Liver (tissue), 8 donors: ENCODE measurements at regions not wholly inside any gene's neighbourhood (a gene's known extent, or its start where the extent isn't known, plus 50 kb on each side); places are given as distances from the start of the nearest gene placed in this dataset.

Experiments used
- DNase-seq: peaks from one replicate; pipeline ENCODE4 v3.0.0-alpha.2; 2017; ENCODE audit warnings: low spot score
- H3K27ac ChIP-seq, 2 donors: one replicate each; pipeline ENCODE4 v1.7.0; 2013; ENCODE audit warnings: inconsistent platforms in 2 of 2, low read length in 2 of 2, control low read depth in 1 of 2, low read depth in 1 of 2, mild to moderate bottlenecking in 1 of 2
- H3K27me3 ChIP-seq, 4 donors: one replicate each; pipeline versions ENCODE4 v1.6.1 to v1.7.0; 2013; ENCODE audit warnings: low read length in 3 of 4, inconsistent platforms in 1 of 4, mild to moderate bottlenecking in 1 of 4, moderate library complexity in 1 of 4; ENCODE audit not compliant: control insufficient read depth in 4 of 4, insufficient read depth in 4 of 4
- H3K36me3 ChIP-seq, 4 donors: one replicate each; pipeline versions ENCODE4 v1.6.1 to v1.7.0; 2013; ENCODE audit warnings: low read length in 3 of 4, mild to moderate bottlenecking in 3 of 4, low read depth in 1 of 4, moderate library complexity in 1 of 4; ENCODE audit not compliant: control insufficient read depth in 4 of 4, insufficient read depth in 3 of 4
- H3K4me1 ChIP-seq, 4 donors: one replicate each; pipeline versions ENCODE4 v1.6.1 to v1.7.0; 2013; ENCODE audit warnings: low read length in 3 of 4, mild to moderate bottlenecking in 3 of 4, moderate library complexity in 1 of 4; ENCODE audit not compliant: control insufficient read depth in 4 of 4, insufficient read depth in 4 of 4
- H3K4me3 ChIP-seq, 3 donors: one replicate each; pipeline versions ENCODE4 v1.6.1 to v1.7.0; 2013; ENCODE audit warnings: low read length in 3 of 3, control low read depth in 1 of 3, low read depth in 1 of 3, mild to moderate bottlenecking in 1 of 3
- H3K9ac ChIP-seq, 2 donors: one replicate each; pipeline ENCODE4 v1.7.0; 2013; ENCODE audit warnings: low read length in 2 of 2, mild to moderate bottlenecking in 2 of 2, moderate library complexity in 2 of 2, control low read depth in 1 of 2, low read depth in 1 of 2
- H3K9me3 ChIP-seq, 4 donors: one replicate each; pipeline versions ENCODE4 v1.6.1 to v1.7.0; 2013; ENCODE audit warnings: low read length in 3 of 4; ENCODE audit not compliant: control insufficient read depth in 4 of 4
- CTCF ChIP-seq: fragments of 150-350 bp; IDR thresholded peaks from 2 replicates; pipeline ENCODE4 v1.5.1; 2017; ENCODE audit warnings: improper control_type of control experiment, low read depth, low read length; ENCODE audit not compliant: missing input control
- EGR1 ChIP-seq, 2 donors: IDR thresholded peaks; 2 replicates each; pipeline ENCODE4 v1.6.1; 2016 to 2018; ENCODE audit warnings: antibody characterized with exemption in 2 of 2, low read depth in 2 of 2
- HNF4G ChIP-seq: IDR thresholded peaks from 2 replicates; pipeline ENCODE4 v1.6.1; 2016; ENCODE audit warnings: antibody characterized with exemption
- JUND ChIP-seq, 2 donors: IDR thresholded peaks; 2 replicates each; pipeline ENCODE4 v1.6.1; 2016; ENCODE audit warnings: antibody characterized with exemption in 2 of 2
- NR2F2 ChIP-seq: IDR thresholded peaks from 2 replicates; pipeline ENCODE4 v1.6.1; 2016; ENCODE audit warnings: antibody characterized with exemption
- REST ChIP-seq: IDR thresholded peaks from 2 replicates; pipeline ENCODE4 v1.6.1; 2016; ENCODE audit warnings: antibody characterized with exemption, mild to moderate bottlenecking
- SP1 ChIP-seq: IDR thresholded peaks from 2 replicates; pipeline ENCODE4 v1.6.1; 2018; ENCODE audit warnings: antibody characterized with exemption, mild to moderate bottlenecking
- TAF1 ChIP-seq: conservative IDR thresholded peaks from 2 replicates; pipeline ENCODE4 v1.6.1; 2016; ENCODE audit warnings: antibody characterized with exemption, mild to moderate bottlenecking
- ZBTB33 ChIP-seq: IDR thresholded peaks from 2 replicates; pipeline ENCODE4 v1.6.1; 2016; ENCODE audit warnings: antibody characterized with exemption
- WGBS: extraction: QIAGEN DNeasy Blood & Tissue Kit; methylation state at CpG from one replicate; pipeline ENCODE4 v1.1.7; 2013; 5-methylcytosine and 5-hydroxymethylcytosine counted together
- TF ChIP-seq, protein P1 (sequence below): IDR thresholded peaks from 2 replicates; pipeline ENCODE4 v1.6.1; 2016; ENCODE audit warnings: antibody characterized with exemption
- donor health status: healthy.
- donor health status: healthy.
- donor health status: healthy.
- donor health status: healthy.
- donor health status: healthy.

- no peaks in the 10 kb centered on the region for H3K9me3 ChIP-seq
- no peak for TF ChIP-seq ZBTB33
- DNase-seq = no peak
- H3K36me3 ChIP-seq = no peaks in the 10 kb centered on the region
- no peaks in the 10 kb centered on the region for H3K4me1 ChIP-seq
- no peak overlapping the region for H3K9ac ChIP-seq
- H3K27me3 ChIP-seq = peaks cover 0 to 4% (median 0%) of the 10 kb centered on the region in 4 donors
- WGBS = 87% methylated on average over 2 of the region's 2 CpGs
- H3K27ac ChIP-seq = no peak overlapping the region
- no peak overlapping the region for H3K4me3 ChIP-seq
These were observed 318.5 kb upstream of the CWC22 start for GRCh38 chr2:180325416-180326120.

DNA sequence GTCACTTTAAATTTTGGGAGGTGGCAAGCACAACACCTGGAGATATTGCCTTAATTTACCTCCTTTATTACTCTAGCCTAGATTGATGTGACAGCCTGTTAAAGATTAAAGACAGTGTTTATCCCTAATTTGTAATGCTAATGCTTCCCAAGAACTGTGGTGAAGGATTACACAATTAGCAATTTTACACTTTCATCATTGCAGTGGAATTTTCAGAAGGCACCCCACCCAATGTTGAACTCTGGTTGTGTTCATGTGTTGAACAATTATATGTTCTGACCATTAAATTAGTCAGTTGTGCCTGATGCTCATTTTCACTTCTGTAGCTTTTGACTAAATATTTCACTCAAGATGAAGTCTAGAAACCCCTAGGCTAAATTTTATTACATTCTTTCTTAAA is 317.1 kb upstream of the CWC22 start:
- no peak for TF ChIP-seq HNF4G
- TF ChIP-seq REST = no peak
- no peak for TF ChIP-seq NR2F2
- no peak for TF ChIP-seq EGR1 (IDR thresholded peaks at IDR 0.05; ENCODE audit: low read depth in 2 of 2)
- no peak for TF ChIP-seq JUND (IDR thresholded peaks at IDR 0.05)
- TF ChIP-seq, protein P1, sequence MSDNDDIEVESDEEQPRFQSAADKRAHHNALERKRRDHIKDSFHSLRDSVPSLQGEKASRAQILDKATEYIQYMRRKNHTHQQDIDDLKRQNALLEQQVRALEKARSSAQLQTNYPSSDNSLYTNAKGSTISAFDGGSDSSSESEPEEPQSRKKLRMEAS = no peak
- TF ChIP-seq CTCF = no peak
- no peak for TF ChIP-seq TAF1
- H3K4me1 ChIP-seq = no peaks in the 10 kb centered on the region
- no peak overlapping the region for H3K9ac ChIP-seq
- H3K9me3 ChIP-seq = no peaks in the 10 kb centered on the region
- peaks cover 0 to 4% (median 0%) of the 10 kb centered on the region in 4 donors for H3K27me3 ChIP-seq
- no peak for DNase-seq
- H3K4me3 ChIP-seq = no peak overlapping the region
- no peak overlapping the region for H3K27ac ChIP-seq
- H3K36me3 ChIP-seq = no peaks in the 10 kb centered on the region

DNA sequence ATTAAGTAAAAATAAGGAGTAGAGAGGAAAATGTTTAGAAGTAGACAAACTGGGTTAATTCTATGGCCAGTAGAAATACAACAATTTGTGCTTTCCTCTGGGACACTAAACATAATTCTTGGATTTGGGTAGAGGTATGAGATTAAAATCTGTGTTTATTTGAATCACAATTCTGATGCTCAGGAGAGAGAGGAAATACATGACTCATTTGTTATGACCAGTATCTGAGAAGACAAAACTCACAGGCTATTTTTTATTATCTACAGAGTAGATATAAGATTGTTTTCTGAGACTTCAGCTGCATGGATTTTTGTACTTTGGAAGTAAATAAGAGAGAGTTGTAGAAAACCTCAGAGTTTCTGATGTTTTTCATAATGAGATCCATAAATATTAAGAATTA is 315.7 kb upstream of the CWC22 start:
- TF ChIP-seq, protein P1 = no peak
- TF ChIP-seq HNF4G (no peak), SP1 (no peak)
- H3K9ac ChIP-seq = no peak overlapping the region
- no peak overlapping the region for H3K4me3 ChIP-seq

More for the DNA sequence above, 315.7 kb upstream of the CWC22 start:
- no peak for DNase-seq
- Histone ChIP-seq H3K27ac (no peak overlapping the region), H3K4me1 (no peaks in the 10 kb centered on the region), H3K36me3 (no peaks in the 10 kb centered on the region), H3K9me3 (no peaks in the 10 kb centered on the region), H3K27me3 (no peaks in the 10 kb centered on the region)
